ENCODE measurements at regions not wholly inside any gene's neighbourhood (a gene's known extent, or its start where the extent isn't known, plus 50 kb on each side); places are given as distances from the start of the nearest gene placed in this dataset.

DNA sequence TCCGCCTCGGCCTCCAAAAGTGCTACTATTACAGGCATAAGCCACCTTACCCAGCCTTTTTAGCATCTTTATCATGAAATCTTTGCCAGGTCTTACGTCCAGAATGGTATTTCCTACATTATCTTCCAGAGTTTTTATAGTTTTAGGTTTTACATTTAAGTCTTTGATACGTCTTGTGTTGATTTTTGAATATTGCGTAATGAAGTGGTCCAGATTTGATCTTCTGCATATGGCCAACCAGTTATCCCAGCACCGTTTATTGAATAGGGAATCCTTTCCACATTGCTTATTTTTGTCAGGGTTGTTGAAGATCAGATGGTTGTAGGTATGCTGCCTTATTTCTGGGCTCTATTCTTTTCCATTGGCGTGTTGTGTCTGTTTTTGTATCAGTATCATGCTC is 349.6 kb downstream of the KCTD8 start:
- DNase-seq = no peak
- Histone ChIP-seq H3K4me1 (no peaks in the 10 kb centered on the region), H3K4me3 (no peak overlapping the region), H3K9me3 (peaks cover 0 to 24% (median 6%) of the 10 kb centered on the region in 8 donors), H3K27ac (no peak overlapping the region), H3K27me3 (replicated peaks in 1 of 7) (no peaks in the 10 kb centered on the region), H3K36me3 (no peaks in the 10 kb centered on the region)
- WGBS, 5 donors = 77 to 85% (median 83%) methylated on average over 7 of the region's 7 CpGs
- intact Hi-C loops (cut with DNase I; ENCODE audit: low total_unique reads) = no loop called here
- TF ChIP-seq, protein P1, sequence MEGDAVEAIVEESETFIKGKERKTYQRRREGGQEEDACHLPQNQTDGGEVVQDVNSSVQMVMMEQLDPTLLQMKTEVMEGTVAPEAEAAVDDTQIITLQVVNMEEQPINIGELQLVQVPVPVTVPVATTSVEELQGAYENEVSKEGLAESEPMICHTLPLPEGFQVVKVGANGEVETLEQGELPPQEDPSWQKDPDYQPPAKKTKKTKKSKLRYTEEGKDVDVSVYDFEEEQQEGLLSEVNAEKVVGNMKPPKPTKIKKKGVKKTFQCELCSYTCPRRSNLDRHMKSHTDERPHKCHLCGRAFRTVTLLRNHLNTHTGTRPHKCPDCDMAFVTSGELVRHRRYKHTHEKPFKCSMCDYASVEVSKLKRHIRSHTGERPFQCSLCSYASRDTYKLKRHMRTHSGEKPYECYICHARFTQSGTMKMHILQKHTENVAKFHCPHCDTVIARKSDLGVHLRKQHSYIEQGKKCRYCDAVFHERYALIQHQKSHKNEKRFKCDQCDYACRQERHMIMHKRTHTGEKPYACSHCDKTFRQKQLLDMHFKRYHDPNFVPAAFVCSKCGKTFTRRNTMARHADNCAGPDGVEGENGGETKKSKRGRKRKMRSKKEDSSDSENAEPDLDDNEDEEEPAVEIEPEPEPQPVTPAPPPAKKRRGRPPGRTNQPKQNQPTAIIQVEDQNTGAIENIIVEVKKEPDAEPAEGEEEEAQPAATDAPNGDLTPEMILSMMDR (IDR thresholded peaks at IDR 0.05 in 8 of 11, conservative IDR thresholded peaks at IDR 0.05 in 3 of 11) = no peak
- no peak for TF ChIP-seq POLR2A (IDR thresholded peaks at IDR 0.05)
- no peak for TF ChIP-seq POLR2AphosphoS5 (IDR thresholded peaks at IDR 0.05)

DNA sequence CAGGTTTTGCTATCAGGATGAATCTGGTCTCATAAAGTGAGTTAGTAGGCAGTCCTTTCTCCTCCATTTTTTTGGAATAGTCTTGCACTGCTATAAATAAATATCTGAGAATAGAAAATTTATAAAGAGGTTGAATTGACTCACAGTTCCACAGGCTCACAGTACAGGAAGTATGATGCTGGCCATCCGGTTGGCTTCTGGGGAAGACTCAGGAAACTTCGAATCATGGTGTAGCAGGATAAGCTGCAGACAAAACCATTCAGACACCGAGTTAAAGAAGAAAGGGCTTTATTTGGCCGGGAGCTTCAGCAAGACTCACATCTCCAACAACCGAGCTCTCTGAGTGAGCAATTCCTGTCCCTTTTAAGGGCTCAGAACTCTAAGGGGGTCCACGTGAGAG is 348.2 kb downstream of the KCTD8 start:
- H3K4me3 ChIP-seq = no peak overlapping the region
- H3K27me3 ChIP-seq (replicated peaks in 1 of 7) = no peaks in the 10 kb centered on the region
- peaks cover 0 to 37% (median 7%) of the 10 kb centered on the region in 8 donors for H3K9me3 ChIP-seq
- TF ChIP-seq POLR2A (IDR thresholded peaks at IDR 0.05) (no peak), POLR2AphosphoS5 (IDR thresholded peaks at IDR 0.05) (no peak)
- TF ChIP-seq, protein P1 (IDR thresholded peaks at IDR 0.05 in 8 of 11, conservative IDR thresholded peaks at IDR 0.05 in 3 of 11) = no peak
- DNase-seq = no peak
- no peak overlapping the region for H3K27ac ChIP-seq
- no peaks in the 10 kb centered on the region for H3K36me3 ChIP-seq
- intact Hi-C loops (cut with DNase I; ENCODE audit: low total_unique reads) = no loop called here
- 62 to 84% (median 75%) methylated on average over 6 of the region's 6 CpGs for WGBS, 5 donors
- H3K4me1 ChIP-seq = no peaks in the 10 kb centered on the region

DNA sequence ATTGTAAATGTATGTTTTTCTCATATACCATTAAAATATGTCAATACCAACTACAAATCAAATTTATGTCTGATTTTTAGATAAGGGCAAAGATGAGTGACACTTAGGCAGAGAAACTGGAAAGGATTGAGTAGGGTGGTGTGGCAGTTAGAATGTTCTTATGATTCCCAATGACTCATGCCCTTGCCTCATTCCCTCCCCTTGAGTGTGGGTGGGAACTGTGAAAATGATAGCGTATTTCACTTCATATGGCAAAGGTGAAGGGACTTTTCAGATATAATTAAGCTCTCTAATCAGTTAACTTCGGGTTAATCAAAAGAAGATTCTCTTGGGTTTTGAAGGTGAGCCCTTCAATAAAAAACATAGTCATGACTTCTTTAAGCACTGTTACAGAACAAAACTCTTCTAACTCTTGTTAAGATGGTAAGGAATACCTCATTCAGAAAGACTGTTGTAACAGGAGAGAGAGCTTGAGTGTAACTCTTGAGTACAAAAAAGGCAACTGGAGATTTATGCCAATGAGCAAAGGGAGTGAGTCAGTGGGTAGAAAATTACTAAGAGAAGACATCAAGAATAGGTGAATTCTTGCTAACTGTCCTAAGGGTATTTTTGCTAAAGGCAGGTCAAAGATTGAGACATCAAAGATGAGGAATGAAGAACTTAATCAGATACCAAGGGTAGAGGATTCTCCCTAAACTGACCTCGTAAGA is 329.5 kb downstream of the KCTD8 start:
- DNase-seq = no peak
- no peaks in the 10 kb centered on the region for H3K4me1 ChIP-seq
- WGBS, 5 donors = 63 to 72% (median 67%) methylated on average over 3 of the region's 3 CpGs
- TF ChIP-seq POLR2AphosphoS5 (IDR thresholded peaks at IDR 0.05) (no peak), POLR2A (IDR thresholded peaks at IDR 0.05) (no peak)
- TF ChIP-seq, protein P1 (IDR thresholded peaks at IDR 0.05 in 8 of 11, conservative IDR thresholded peaks at IDR 0.05 in 3 of 11) = no peak
- H3K4me3 ChIP-seq = no peak overlapping the region
- intact Hi-C loops (cut with DNase I; ENCODE audit: low total_unique reads) = no loop called here
- peaks cover 0 to 6% (median 0%) of the 10 kb centered on the region in 8 donors for H3K9me3 ChIP-seq
- H3K36me3 ChIP-seq = no peaks in the 10 kb centered on the region
- H3K27ac ChIP-seq = no peak overlapping the region
- H3K27me3 ChIP-seq (replicated peaks in 1 of 7) = no peaks in the 10 kb centered on the region

DNA sequence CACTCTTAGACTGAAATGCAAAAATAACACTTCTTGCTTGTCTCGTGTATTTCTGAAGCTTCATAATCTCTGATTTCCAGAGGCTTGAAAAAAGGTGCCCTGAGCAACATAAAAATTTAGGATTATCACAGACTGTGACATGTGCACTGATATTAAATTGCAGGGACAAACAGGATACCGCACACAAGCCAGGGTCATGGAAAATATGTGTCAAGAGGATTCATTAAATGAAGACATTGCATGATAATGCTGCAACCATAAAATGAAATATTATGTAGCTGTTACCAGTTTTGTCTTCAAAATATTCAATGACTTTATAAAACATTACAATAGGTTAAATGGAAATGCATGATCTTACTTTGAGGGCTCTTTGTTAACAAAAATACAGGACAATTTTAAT is 328.0 kb downstream of the KCTD8 start:
- Histone ChIP-seq H3K4me1 (no peaks in the 10 kb centered on the region), H3K4me3 (no peak overlapping the region), H3K27me3 (replicated peaks in 1 of 7) (no peaks in the 10 kb centered on the region), H3K9me3 (peaks cover 0 to 6% (median 0%) of the 10 kb centered on the region in 8 donors), H3K27ac (no peak overlapping the region), H3K36me3 (no peaks in the 10 kb centered on the region)
- TF ChIP-seq, protein P1 (IDR thresholded peaks at IDR 0.05 in 8 of 11, conservative IDR thresholded peaks at IDR 0.05 in 3 of 11) = no peak
- no peak for TF ChIP-seq POLR2A (IDR thresholded peaks at IDR 0.05)
- TF ChIP-seq POLR2AphosphoS5 (IDR thresholded peaks at IDR 0.05) = no peak
- no peak for DNase-seq
- intact Hi-C loops (cut with DNase I; ENCODE audit: low total_unique reads) = no loop called here
- WGBS, 5 donors = 71 to 91% (median 79%) methylated on average over 2 of the region's 2 CpGs
